Body of pancreas (tissue), 4 donors: ENCODE measurements at regions not wholly inside any gene's neighbourhood (a gene's known extent, or its start where the extent isn't known, plus 50 kb on each side); places are given as distances from the start of the nearest gene placed in this dataset.

Experiments
- POLR2A ChIP-seq, 3 donors: fragments of 450-650 bp; IDR thresholded peaks; one replicate each; pipeline ENCODE4 v1.6.1; 2016; ENCODE audit warnings: antibody characterized with exemption in 3 of 3, mild to moderate bottlenecking in 2 of 3
- TF ChIP-seq, protein P1 (sequence below), 7 experiments: fragments of 450-650 bp in 4 of 7; fragments of 200-600 bp in 3 of 7; sonication (generic) in 3 of 7; IDR thresholded peaks; one replicate each; pipeline ENCODE4 v1.5.1; 2016 to 2019; ENCODE audit warnings: antibody characterized with exemption in 7 of 7

DNA sequence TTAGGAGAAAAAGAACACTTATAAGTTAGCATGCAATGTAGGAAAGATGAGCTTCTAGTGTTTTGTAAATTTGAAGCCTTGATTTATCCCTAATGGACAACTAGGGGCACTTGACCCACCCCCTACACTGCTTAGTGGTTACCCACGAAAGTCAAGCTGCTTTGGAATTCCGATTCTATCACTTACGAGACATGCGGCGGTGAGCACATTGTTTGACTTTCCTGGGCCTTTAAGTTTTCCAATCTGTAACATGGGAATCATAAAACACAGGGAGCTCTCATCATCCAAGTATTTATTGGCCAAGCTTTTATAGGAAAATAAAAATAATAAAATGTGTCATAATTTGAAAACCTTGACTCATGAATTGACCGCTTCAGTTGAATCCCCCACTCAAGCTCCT, 78.7 kb upstream of the PDK4 start:
- TF ChIP-seq, protein P1, sequence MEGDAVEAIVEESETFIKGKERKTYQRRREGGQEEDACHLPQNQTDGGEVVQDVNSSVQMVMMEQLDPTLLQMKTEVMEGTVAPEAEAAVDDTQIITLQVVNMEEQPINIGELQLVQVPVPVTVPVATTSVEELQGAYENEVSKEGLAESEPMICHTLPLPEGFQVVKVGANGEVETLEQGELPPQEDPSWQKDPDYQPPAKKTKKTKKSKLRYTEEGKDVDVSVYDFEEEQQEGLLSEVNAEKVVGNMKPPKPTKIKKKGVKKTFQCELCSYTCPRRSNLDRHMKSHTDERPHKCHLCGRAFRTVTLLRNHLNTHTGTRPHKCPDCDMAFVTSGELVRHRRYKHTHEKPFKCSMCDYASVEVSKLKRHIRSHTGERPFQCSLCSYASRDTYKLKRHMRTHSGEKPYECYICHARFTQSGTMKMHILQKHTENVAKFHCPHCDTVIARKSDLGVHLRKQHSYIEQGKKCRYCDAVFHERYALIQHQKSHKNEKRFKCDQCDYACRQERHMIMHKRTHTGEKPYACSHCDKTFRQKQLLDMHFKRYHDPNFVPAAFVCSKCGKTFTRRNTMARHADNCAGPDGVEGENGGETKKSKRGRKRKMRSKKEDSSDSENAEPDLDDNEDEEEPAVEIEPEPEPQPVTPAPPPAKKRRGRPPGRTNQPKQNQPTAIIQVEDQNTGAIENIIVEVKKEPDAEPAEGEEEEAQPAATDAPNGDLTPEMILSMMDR (IDR thresholded peaks at IDR 0.05) = no peak
- TF ChIP-seq POLR2A (IDR thresholded peaks at IDR 0.05) = no peak
